B cell (primary cell): ENCODE measurements at regions not wholly inside any gene's neighbourhood (a gene's known extent, or its start where the extent isn't known, plus 50 kb on each side); places are given as distances from the start of the nearest gene placed in this dataset.

ENCODE experiments used
- EZH2 ChIP-seq: IDR thresholded peaks from 2 replicates; pipeline ENCODE4 v1.6.1; 2012; ENCODE audit warnings: borderline replicate concordance, low read depth, mild to moderate bottlenecking, moderate library complexity, low read length; ENCODE audit not compliant: insufficient read depth, poor library complexity, severe bottlenecking
- TF ChIP-seq, protein P1 (sequence below): fragments of 200-600 bp; IDR thresholded peaks from one replicate; pipeline ENCODE4 v1.8.0; 2022; ENCODE audit warnings: antibody characterized with exemption, mild to moderate bottlenecking

DNA sequence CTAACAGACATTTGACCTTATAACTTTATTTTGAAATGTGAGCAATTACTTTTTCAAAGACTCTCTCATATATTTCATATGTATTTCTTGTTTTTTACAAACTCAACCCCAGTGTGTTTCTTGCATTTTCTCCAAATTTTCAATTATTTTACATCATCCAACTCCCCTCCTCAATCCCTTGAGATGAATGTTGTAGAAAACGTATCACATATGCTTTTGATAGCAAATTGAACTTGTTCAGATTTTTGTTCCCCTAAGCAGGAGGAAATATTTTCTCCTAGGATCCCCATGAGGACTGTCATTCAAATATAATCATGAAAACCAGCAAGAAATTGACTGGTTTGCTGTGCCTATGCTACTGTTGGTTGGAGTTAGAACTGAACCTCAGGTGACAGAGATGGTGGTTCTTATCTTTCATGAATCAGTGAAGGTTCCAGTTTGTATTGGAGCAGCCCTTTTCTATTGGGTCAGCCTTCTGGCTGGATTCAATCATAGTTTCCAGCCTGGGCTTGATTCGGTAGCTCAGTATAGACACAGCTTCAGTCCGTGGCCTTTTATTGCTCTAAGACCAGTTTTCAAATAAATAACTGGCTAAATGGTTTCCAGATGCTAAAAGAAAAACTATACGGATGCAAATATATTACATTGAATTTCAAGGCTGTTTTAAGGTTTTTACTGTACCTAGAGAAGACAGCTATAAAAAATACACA lies 591.0 kb downstream of the EPHA4 start:
- TF ChIP-seq, protein P1, sequence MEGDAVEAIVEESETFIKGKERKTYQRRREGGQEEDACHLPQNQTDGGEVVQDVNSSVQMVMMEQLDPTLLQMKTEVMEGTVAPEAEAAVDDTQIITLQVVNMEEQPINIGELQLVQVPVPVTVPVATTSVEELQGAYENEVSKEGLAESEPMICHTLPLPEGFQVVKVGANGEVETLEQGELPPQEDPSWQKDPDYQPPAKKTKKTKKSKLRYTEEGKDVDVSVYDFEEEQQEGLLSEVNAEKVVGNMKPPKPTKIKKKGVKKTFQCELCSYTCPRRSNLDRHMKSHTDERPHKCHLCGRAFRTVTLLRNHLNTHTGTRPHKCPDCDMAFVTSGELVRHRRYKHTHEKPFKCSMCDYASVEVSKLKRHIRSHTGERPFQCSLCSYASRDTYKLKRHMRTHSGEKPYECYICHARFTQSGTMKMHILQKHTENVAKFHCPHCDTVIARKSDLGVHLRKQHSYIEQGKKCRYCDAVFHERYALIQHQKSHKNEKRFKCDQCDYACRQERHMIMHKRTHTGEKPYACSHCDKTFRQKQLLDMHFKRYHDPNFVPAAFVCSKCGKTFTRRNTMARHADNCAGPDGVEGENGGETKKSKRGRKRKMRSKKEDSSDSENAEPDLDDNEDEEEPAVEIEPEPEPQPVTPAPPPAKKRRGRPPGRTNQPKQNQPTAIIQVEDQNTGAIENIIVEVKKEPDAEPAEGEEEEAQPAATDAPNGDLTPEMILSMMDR, result no peak
- TF ChIP-seq EZH2, result no peak
